HEK293T (cell line): ENCODE measurements at regions not wholly inside any gene's neighbourhood (a gene's known extent, or its start where the extent isn't known, plus 50 kb on each side); places are given as distances from the start of the nearest gene placed in this dataset.
A peak's percentile ranks its signal among the peaks of the same experiment; 100 is the strongest.

Experiments
- CTCF ChIA-PET: fragments of 350-600 bp; formaldehyde crosslinking; extraction: SDS; loops from one replicate; lab custom pipeline; 2021; ENCODE audit warnings: antibody characterized with exemption, inconsistent platforms; lab: Yijun Ruan, JAX
- POLR2A ChIA-PET: fragments of 350-600 bp; formaldehyde crosslinking; extraction: SDS; loops from one replicate; lab custom pipeline; 2020; ENCODE audit warnings: antibody characterized with exemption, inconsistent platforms; lab: Yijun Ruan, JAX
- DNase-seq: peaks from one replicate; pipeline ENCODE4 v3.0.0; 2012; ENCODE audit warnings: mixed read lengths; ENCODE audit errors: extremely low spot score
- ARNT ChIP-seq: fragments of 450-650 bp; IDR thresholded peaks from 2 replicates; pipeline ENCODE4 v1.6.1; 2017; ENCODE audit warnings: mild to moderate bottlenecking
- BHLHE40 ChIP-seq: fragments of 450-650 bp; IDR thresholded peaks from 2 replicates; pipeline ENCODE4 v1.6.1; 2016; ENCODE audit warnings: mild to moderate bottlenecking, moderate library complexity, borderline replicate concordance
- CTBP1 ChIP-seq: fragments of 450-650 bp; IDR thresholded peaks from 2 replicates; pipeline ENCODE4 v1.6.1; 2016; ENCODE audit warnings: borderline replicate concordance
- ELF4 ChIP-seq: fragments of 450-650 bp; IDR thresholded peaks from 2 replicates; pipeline ENCODE4 v1.6.1; 2017; ENCODE audit warnings: antibody characterized with exemption
- FOXA1 ChIP-seq: fragments of 450-650 bp; IDR thresholded peaks from 2 replicates; pipeline ENCODE4 v1.6.1; 2016; ENCODE audit warnings: mild to moderate bottlenecking
- FOXK2 ChIP-seq: fragments of 450-650 bp; IDR thresholded peaks from 2 replicates; pipeline ENCODE4 v1.6.1; 2016; ENCODE audit warnings: mild to moderate bottlenecking
- FOXM1 ChIP-seq: fragments of 450-650 bp; IDR thresholded peaks from 2 replicates; pipeline ENCODE4 v1.6.1; 2017; ENCODE audit warnings: mild to moderate bottlenecking, borderline replicate concordance
- HDGF ChIP-seq: fragments of 450-650 bp; IDR thresholded peaks from 2 replicates; pipeline ENCODE4 v1.6.1; 2017; ENCODE audit warnings: antibody characterized with exemption, borderline replicate concordance
- L3MBTL2 ChIP-seq: fragments of 450-650 bp; conservative IDR thresholded peaks from 2 replicates; pipeline ENCODE4 v1.6.1; 2016; ENCODE audit warnings: mild to moderate bottlenecking
- LEF1 ChIP-seq: fragments of 450-650 bp; IDR thresholded peaks from 2 replicates; pipeline ENCODE4 v1.6.1; 2017; ENCODE audit warnings: mild to moderate bottlenecking, borderline replicate concordance
- NFRKB ChIP-seq: fragments of 450-650 bp; IDR thresholded peaks from 2 replicates; pipeline ENCODE4 v1.6.1; 2016; ENCODE audit warnings: mild to moderate bottlenecking, moderate library complexity
- SP1 ChIP-seq: fragments of 450-650 bp; IDR thresholded peaks from 2 replicates; pipeline ENCODE4 v1.6.1; 2017
- SUZ12 ChIP-seq: fragments of 450-650 bp; IDR thresholded peaks from 2 replicates; pipeline ENCODE4 v1.6.1; 2016; ENCODE audit warnings: mild to moderate bottlenecking
- TARDBP ChIP-seq: fragments of 450-650 bp; IDR thresholded peaks from 2 replicates; pipeline ENCODE4 v1.6.1; 2016
- ZNF384 ChIP-seq: fragments of 450-650 bp; IDR thresholded peaks from 2 replicates; pipeline ENCODE4 v1.6.1; 2016
- TF ChIP-seq, protein P1 (sequence below): fragments of 450-650 bp; IDR thresholded peaks from 2 replicates; pipeline ENCODE4 v1.6.1; 2016

DNA sequence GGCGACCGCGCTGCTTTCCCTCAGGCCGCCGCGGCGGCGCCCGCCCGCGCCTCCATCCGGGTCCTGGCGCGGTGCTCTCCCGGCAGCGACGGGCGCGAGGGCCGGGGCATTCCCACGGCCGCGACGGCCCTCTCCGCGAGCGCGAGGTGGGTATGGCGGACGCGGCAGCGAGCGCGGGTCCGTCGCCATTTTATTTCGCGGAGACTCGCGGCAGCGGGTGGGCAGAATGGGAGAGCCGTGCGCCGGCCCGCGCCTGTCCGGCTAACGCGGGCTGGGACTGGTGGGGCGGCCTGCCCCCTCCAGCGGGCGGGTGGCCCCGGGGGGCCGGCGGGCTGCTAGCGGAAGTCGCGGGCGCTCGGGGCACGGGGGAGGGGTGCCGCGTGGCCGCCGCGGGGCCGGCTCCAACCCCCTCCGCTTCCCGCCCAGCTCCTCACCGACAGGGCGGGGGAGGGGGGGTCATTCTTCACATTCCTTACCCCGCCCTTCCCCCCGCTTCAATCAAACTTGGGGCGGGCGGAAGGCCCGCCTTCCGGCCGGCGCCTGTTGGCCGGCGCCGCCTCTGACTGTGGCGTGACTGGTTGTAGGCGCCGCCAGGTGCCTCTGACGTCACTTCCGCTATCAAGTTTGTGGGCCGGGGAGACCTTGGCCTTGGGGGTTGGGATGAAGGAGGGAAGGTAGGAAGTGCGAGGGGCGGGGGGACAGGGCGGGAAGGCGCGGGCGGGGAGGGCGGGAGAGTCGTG, 82.1 kb downstream of the PTPDC1 start:
- POLR2A ChIA-PET, result interaction anchor here (0.6 to 1.6 kb wide), 11 partner anchors 8 to 468 kb away, joined by 3 to 7 read pairs (median 4); no protein-coding TSS in a partner anchor
- TF ChIP-seq LEF1 (peak; percentile 88; the same call in 1 of the 2 replicates), HDGF (no peak), ARNT (0 out of 2 replicates have a peak, but pooled peaks have one; percentile 4), ELF4 (no peak), L3MBTL2 (0 out of 2 replicates have a peak, but pooled peaks have one; percentile 12), FOXM1 (peak; percentile 78; the same call in 1 of the 2 replicates), CTBP1 (0 out of 2 replicates have a peak, but pooled peaks have one; percentile 21)
- TF ChIP-seq, protein P1, sequence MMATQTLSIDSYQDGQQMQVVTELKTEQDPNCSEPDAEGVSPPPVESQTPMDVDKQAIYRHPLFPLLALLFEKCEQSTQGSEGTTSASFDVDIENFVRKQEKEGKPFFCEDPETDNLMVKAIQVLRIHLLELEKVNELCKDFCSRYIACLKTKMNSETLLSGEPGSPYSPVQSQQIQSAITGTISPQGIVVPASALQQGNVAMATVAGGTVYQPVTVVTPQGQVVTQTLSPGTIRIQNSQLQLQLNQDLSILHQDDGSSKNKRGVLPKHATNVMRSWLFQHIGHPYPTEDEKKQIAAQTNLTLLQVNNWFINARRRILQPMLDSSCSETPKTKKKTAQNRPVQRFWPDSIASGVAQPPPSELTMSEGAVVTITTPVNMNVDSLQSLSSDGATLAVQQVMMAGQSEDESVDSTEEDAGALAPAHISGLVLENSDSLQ, result peak; percentile 97
- DNase-seq, result peak; percentile 93
- CTCF ChIA-PET, result no interaction called here

DNA sequence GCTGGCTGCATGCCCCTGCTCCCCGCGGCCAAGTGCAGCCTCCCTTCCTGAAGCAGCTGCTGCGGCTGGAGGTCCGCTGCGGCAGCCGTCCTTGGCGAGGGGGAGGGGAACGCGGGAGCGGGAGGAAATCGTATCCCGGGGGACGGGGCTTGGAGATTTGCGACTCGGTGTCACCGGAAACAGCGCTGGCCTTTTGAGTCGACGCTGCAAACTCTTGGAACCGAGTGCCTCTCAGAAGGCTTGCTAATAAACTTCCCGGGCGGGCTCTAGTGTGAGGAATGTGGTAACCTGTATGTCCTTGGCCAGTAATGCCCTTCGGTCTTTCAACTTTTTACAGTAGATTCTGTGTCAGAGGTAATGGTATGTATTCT, 82.7 kb downstream of the PTPDC1 start:
- CTCF ChIA-PET, result no interaction called here
- DNase-seq, result no peak
- POLR2A ChIA-PET, result interaction anchor here (1.0 to 1.5 kb wide), 7 partner anchors 10 to 72 kb away, joined by 3 to 7 read pairs (median 4); no protein-coding TSS in a partner anchor
- TF ChIP-seq NFRKB, result no peak
- no peak for TF ChIP-seq SP1
- TF ChIP-seq L3MBTL2, result peak; percentile 57
- no peak for TF ChIP-seq ZNF384
- no peak for TF ChIP-seq HDGF

DNA sequence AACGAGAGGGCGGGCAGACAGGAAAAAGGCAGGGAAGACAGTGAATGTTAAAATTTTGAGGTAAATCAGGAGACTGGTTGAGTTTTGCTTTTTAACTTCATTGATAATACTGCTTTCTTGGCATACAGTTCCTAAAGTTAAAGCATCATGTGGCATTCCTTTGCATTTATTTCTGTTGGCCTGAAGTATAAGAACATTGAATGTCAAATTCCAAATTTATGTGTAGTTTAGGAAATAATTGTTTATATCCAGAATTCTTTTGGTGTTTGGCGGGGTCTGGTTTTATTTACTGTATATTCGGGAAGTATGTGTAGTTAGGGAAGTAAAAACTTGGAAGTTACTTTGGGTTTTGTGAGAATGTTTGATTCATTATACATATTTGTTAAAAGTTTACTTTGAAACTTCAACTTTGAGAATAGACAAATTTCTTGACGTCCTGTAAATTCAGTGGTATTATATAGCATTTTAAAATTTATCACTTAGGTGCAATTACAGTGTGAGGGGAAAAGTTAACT, 83.2 kb downstream of the PTPDC1 start:
- ChIA-PET CTCF (no interaction called here), POLR2A (interaction anchor here (1.4 kb wide), 1 partner anchor 10 kb away, joined by 4 read pairs; no protein-coding TSS in a partner anchor)
- TF ChIP-seq SP1, result no peak
- no peak for TF ChIP-seq SUZ12
- TF ChIP-seq FOXM1, result no peak
- TF ChIP-seq HDGF, result no peak
- TF ChIP-seq FOXA1, result no peak
- TF ChIP-seq NFRKB, result no peak
- no peak for DNase-seq

DNA sequence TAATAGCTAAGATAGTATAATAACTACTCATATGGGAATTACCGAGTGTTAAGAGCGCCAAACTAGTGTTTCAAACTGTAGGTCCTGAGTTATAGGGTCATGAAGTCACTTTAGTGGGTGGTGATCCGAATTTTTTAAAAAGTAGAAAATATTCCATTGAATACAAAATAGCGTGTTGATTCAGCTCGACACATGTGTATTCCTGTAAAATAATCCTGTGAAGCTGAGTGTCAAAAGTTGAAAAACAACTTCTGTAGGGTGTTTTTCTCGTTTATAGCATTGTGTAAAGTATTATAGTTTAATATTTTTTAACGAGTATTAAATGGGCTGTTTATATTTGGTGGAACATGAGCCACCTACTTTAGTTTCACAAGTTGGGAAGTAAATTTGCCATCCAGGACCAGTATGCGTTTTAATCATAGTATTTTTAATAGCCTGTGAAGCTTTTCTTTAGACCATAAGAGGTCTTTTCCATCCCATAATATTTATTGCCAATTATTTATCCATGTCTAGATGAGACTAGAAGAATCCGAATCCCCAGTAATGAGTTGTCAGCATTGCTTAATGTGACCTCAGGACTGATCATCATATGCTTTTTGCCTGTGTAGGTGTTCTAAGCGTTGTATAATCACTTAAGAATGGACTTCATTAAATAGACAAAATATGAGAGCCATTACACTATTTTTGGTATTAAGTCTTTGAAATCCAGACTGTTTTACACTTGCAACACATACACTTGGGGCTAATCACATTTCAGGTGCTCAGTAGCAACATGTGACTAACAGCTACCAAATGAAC, 84.1 kb downstream of the PTPDC1 start:
- TF ChIP-seq BHLHE40, result no peak
- no peak for TF ChIP-seq LEF1
- no peak for TF ChIP-seq FOXM1
- TF ChIP-seq ELF4, result no peak
- TF ChIP-seq HDGF, result no peak
- TF ChIP-seq NFRKB, result no peak
- TF ChIP-seq CTBP1, result no peak
- no peak for TF ChIP-seq TARDBP
- TF ChIP-seq SP1, result no peak
- no peak for TF ChIP-seq SUZ12
- TF ChIP-seq ZNF384, result no peak
- TF ChIP-seq ARNT, result no peak
- TF ChIP-seq L3MBTL2, result no peak
- TF ChIP-seq, protein P1, result no peak
- TF ChIP-seq FOXA1, result no peak
- no peak for TF ChIP-seq FOXK2
- ChIA-PET CTCF (no interaction called here), POLR2A (no interaction called here)
- no peak for DNase-seq

DNA sequence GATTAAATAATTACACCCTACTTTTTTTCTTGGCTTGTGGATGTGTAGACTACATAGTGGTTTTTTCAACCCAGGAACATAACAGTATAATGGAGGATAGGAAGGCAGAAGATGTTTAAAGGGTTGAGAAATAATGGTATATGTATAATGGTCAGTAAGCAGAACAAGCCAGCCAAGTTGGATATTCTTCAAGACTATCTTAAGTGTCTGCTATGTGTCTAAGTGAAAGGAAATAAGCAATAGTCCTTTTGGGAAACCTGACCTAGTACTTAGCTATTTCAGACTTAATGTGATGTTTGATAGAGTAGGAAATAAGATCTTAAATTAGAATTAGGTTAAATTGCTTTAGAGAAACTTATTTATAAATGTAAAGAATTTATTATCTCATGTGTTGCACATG, 85.7 kb downstream of the PTPDC1 start:
- no peak for DNase-seq
- TF ChIP-seq HDGF (no peak), LEF1 (no peak), FOXK2 (no peak), L3MBTL2 (no peak), SP1 (no peak), BHLHE40 (no peak), ZNF384 (no peak), CTBP1 (no peak), SUZ12 (no peak), TARDBP (no peak), ARNT (no peak), ELF4 (no peak), NFRKB (no peak)
- TF ChIP-seq, protein P1, result no peak
- CTCF ChIA-PET, result no interaction called here
- POLR2A ChIA-PET, result no interaction called here
